ENCODE measurements at regions not wholly inside any gene's neighbourhood (a gene's known extent, or its start where the extent isn't known, plus 50 kb on each side); places are given as distances from the start of the nearest gene placed in this dataset.

- TF ChIP-seq CTCF (IDR thresholded peaks at IDR 0.05; ENCODE audit: low read length) = no peak
- no peak for TF ChIP-seq EZH2 (IDR thresholded peaks at IDR 0.05; ENCODE audit: borderline replicate concordance, low read length)
Observed at GRCh38 chr12:46508651-46509050, 136.1 kb upstream of the SLC38A2 start.
